ENCODE measurements at regions not wholly inside any gene's neighbourhood (a gene's known extent, or its start where the extent isn't known, plus 50 kb on each side); places are given as distances from the start of the nearest gene placed in this dataset.

DNA sequence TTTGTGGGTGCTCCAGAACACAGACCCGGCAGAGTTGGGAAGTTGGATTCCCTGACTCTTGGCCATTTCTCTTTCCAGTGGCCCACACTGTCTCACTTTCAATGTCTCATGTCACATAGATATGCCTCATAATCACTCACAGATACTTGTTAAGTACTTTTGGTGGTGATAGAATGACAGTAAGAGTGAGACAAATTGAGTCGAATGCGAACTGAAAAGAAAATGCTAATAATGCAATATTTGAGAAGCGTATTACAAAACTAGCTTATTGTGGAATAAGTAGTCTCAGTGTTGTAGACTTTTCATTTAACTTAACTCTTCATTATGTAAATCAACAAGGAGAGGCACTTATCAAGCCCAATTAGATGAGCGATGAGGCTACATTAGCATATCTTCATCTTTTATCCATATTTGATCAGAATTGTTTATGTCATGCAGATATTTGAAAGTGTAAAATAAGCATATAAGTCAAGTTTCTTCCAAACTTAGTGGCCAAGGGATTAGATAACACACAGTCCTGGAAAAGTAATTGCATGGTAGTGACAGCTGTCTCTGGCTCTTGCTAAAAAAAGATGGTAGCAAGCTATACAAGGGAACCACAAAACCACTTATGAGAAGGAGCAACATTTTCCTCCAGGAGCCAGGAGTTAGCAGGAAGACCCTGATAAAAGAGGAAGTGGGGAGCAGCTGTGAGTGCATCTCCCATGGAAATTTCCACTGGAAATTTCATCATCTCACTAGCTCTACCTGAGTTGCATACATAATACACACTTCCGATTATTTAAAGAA is 243.6 kb downstream of the ARRDC4 start:
- no peak for DNase-seq

DNA sequence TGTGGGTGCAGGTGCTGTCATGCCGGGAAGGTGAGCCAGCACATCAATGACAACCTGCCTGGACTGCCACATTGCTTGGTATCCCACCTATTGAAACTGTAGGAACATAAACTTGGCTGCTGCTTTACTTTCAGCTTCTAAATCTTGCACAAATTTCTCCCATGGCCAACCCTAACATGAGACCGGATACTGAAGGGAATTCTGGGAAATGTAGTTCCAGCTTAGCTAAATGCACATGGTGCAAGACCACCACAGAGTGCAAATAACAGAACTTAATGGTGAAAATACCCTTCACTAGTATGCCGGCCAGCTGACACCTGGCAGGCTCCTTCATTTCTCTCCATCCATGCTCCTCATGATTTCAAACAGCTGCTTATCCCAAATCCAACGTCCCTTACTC is 247.4 kb downstream of the ARRDC4 start:
- no peak for DNase-seq

GRCh38 chr15:98213346-98213979 is 253.0 kb downstream of the ARRDC4 start:
- DNase-seq: no peak

- no peak for DNase-seq
Observed at GRCh38 chr15:98216166-98216565, 255.7 kb downstream of the ARRDC4 start.

GRCh38 chr15:98217356-98217755 is 256.9 kb downstream of the ARRDC4 start:
- no peak for DNase-seq

DNA sequence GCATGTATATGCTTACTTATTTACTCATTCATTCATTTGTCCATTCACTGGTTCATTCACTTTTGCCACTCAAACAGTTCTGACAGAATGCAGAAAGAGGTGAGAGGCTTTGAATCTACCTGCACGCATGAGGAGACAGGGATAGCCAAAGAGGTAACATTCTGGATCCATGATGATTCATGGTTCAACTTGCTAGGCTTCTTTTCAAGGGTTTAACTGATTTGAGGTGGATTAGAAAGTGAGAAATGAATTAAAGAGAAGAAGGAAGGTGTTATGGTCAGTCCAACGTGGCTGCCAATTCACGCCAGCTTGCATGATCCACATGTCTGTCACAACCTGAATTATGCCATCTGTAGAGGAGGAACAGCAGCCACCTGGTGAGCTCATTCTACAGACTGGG is 260.6 kb downstream of the ARRDC4 start:
- no peak for DNase-seq

GRCh38 chr15:98221577-98221976 is 261.1 kb downstream of the ARRDC4 start:
- no peak for DNase-seq

- no peak for DNase-seq
Observed at GRCh38 chr15:98226149-98226548, 265.6 kb downstream of the ARRDC4 start.

DNA sequence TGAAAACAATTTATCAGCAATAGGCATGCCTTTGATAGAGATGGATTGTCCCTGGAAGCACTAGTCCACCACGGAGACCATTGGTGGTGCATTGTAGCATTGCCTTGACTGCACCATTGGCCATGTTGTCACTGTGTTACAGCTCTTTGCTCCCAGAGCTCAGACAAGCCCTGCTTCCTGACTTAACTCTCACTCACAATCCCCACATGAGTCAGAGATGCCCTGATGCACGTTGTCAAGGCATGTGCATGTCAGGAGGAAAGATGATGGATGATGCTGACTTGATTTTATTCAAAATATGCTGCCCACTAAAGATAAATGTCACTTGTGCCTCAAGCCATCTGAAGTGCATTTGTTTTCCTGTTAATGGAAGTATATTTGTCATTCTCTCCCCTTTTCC is 266.1 kb downstream of the ARRDC4 start:
- no peak for DNase-seq

DNA sequence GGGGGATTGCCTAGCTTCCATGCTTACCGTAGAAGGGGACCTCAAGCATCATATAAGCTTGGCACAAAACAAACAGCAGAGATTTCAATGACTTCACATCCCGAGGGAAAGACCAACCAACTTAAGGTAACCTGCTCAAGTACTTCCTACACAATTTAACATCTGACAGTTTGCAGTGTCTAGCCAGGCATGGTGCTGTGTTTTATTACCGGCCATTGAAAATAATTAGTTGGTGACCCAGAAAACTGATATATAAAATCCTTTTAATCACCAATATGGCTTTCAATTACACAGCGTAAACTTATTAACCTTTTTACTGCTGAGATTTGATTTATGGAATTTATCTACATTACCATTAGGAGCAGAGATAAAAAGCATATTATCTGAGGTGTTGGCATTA is 268.3 kb downstream of the ARRDC4 start:
- no peak for DNase-seq

DNA sequence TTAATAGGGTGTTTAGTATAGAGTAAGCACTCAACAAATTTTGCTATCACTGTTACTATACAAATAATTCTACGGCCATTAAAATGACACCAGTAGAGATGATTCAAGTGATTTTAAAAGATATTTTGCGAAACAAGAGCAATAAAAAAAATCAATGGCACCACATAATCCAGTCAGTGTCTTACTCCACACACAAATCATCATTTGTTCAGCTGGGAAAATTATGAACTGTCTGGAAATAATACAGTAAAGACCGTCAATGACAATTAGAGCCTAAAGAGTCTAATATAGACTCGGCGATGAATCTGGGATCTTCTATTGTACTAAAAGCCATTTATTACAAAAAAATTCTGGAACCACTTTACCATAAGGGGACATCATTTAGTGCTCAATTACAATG is 270.5 kb downstream of the ARRDC4 start:
- DNase-seq: no peak

DNA sequence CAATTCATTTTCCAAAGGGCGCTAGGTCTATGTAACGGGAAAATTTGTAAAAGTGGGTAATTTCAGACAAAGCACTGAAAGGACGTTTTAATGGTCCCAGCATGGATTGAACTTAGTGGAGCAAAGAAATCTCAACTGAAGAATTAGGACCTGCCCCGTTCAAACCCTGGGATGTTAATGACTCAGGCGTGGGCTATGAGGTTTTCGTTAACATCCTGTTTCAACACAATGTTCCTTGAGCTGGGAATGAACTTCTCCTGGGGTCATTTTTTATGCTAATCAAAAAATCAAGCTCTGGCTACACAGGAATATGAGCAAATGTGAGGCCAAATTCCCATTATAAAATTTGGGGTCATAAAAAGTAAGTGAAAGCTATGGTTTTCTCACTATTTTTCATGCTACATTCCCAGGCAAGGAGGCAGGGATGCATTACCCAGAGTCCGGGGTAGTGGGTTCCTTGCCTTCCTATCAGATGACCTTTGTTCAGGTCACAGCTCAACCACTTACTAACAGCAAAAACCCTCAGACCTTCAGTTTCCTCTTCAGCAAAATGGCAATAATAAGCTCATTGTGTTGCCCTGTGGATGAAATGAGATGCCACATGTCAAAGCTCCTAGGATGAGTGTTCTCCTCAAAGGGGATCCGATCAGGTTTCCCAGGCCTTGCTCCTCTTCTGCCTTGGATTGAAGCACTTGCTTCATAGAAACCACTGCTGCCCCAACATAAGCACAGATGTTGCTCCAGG is 271.4 kb downstream of the ARRDC4 start:
- no peak for DNase-seq

GRCh38 chr15:98232761-98233160 is 272.3 kb downstream of the ARRDC4 start:
- DNase-seq: no peak

DNA sequence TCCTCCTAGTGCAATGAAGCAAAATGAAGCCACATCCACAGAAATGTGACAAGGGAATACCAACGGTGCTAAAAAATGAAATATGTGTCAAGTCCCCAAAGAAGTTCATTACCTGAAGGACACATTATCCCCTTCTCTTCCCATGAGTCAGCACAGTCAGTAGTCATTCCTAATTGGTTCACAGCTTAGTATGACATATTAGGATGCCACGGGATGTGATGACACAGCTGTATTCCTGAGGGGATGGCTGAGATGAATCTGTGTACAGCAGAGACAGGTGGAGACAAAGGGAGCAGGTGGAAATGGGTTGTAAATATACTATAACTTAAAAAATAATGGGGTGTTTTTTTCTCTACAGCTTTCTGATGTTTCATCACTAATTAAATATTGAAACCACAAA is 273.4 kb downstream of the ARRDC4 start:
- DNase-seq: no peak

- no peak for DNase-seq
Observed at GRCh38 chr15:98240303-98240702, 279.8 kb downstream of the ARRDC4 start.

DNA sequence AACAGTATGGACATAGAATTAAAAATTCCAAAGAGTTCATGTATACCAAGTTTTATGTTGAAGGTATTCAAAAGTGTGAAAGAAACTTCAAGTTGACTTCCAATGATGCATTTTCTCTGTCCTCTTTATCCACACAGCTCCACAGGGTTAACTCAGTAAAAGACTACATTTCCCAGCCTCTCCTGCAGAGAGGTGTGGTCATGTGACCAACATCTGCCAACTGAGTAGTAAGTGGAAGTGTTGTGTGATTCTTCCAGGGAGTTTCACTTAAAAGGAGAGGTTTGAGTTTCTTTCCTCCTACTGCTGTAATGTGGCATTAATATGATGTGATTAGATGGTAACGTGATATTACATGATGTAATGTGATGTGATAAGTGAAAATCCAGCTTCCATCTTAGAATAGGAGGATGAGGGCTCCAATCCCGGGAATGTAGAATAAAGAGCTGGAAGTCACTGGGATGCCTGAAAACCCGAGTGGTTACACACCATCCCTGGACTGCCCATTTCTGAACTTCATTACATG is 280.6 kb downstream of the ARRDC4 start:
- DNase-seq: no peak

DNA sequence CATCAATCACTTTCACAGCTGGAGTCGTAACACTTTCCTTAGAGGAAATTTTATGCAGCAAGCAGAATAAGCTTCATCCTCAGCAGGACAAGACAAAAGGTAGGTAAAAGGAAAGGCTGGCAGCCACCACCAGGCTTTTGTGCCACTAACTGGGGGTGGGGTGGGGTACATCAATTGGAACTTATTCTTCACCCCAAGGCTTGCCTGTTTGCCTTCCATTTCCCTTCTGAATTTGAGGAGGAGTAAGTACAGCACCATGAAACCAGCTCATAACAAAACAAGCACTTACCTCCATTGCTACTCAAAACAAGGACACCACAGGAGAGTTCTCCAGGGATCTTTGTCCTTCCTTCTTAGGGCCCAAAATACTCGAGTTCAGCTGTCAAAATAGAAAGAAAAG is 296.8 kb downstream of the ARRDC4 start:
- no peak for DNase-seq

DNA sequence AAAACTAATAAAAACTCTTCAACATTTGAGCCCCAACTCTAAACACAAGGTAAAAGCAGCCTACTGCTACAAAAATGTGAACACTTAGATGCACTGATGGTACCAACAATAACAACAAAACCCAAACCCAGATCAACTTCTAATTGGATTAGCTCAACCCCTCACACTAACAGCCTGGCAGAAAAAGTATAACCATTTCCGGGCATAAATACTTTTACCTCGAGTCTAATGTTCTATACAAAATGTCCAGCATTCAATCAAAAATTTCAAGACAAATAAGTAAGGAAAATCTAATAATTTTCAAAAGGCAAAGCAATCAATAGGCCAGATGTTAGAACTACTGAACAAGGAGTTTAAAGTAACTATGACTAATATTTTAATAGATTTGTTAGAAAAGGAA is 303.3 kb downstream of the ARRDC4 start:
- no peak for DNase-seq

DNA sequence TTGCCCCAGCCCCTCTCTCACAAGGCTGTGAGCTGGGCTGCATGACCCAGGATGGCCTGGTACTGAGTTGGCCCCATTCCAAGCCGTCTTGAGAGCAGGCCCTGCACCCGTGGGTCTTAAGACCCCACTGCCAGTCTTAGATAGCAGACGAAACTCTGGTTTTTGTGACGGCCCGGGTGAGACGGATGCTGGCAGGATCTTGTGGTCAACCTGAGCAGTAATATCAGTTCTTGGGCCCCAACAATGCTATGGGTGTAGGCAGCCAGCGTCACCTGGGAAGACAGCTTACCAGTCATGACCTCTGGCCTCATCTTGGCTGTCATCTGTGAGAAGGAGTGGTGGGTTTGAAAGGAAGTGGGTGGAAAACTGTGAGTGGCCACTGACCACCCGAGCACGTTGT is 305.8 kb downstream of the ARRDC4 start:
- no peak for DNase-seq

DNA sequence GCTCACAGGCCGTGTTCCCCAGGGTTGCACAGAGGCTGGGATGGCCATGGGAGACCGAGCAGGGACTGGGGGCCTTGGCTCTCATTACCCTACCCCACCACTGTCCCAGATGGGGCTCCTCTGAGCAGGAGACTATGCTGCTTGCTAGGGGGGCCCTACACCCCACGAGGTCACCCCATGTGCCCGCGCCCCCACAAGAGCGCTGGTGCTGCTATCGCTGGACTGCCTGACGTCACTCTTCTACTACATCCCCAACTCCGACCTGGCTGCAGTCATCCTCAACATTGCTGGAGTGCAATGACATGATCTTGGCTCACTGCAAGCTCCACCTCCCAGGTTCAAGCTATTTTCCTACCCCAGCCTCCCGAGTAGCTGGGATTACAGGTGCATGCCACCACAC is 307.7 kb downstream of the ARRDC4 start:
- no peak for DNase-seq

DNA sequence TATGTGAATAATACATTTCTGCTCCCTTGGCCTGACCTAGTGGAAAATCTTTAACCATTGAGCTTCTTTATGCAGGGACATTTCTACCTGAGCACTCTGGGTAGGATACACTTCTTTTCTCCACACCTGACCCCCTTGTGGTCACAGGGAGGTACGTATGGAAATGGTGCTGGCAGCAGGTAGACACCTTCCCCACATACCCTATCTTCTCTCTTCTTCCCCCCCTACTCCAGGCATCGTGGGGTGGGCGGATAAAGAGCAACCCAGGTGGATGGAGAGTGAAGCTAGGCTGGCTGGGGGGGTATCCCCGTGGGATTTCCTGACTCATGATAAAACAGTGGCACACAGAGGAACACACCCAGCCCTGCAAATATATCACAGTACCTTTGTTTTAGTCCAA is 312.1 kb downstream of the ARRDC4 start:
- no peak for DNase-seq

GRCh38 chr15:98276018-98276417 is 315.5 kb downstream of the ARRDC4 start:
- no peak for DNase-seq

GRCh38 chr15:98277602-98278001 is 317.1 kb downstream of the ARRDC4 start:
- DNase-seq: no peak
